GM19239 (cell line): ENCODE measurements at regions not wholly inside any gene's neighbourhood (a gene's known extent, or its start where the extent isn't known, plus 50 kb on each side); places are given as distances from the start of the nearest gene placed in this dataset.
"Not testable (repeated sequence)": the region's sequence is repeated elsewhere in the genome, so short reads cannot be mapped to it uniquely, and the experiment has no call there.

Experiments used
- DNase-seq: peaks from one replicate; pipeline ENCODE4 v3.0.0; 2011; ENCODE audit warnings: low spot score; ENCODE audit not compliant: insufficient read length
- FAIRE-seq: peaks from 2 replicates; lab custom pipeline; 2011; peaks lifted over from hg19 to GRCh38; lab: Jason Lieb, UNC

DNA sequence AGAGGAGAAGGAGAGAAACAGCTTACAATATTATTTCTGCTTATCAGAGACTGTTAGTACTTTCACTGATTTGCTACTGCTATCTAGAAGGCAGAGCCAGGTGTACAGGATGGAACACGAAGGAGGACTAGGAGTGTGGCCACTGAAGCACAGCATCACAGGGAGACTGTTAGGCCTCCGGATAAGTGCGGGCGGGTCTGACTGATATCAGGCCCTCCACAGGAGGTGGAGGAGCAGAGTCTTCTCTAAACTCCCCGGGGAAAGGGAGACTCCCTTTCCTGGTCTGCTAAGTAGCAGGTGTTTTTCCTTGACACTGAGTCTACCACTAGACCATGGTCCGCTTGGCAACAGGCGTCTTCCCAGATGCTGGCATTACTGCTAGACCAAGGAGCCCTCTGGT, 1065.2 kb downstream of the TMEM121 start:
- not testable (repeated sequence) for FAIRE-seq, DNase-seq

DNA sequence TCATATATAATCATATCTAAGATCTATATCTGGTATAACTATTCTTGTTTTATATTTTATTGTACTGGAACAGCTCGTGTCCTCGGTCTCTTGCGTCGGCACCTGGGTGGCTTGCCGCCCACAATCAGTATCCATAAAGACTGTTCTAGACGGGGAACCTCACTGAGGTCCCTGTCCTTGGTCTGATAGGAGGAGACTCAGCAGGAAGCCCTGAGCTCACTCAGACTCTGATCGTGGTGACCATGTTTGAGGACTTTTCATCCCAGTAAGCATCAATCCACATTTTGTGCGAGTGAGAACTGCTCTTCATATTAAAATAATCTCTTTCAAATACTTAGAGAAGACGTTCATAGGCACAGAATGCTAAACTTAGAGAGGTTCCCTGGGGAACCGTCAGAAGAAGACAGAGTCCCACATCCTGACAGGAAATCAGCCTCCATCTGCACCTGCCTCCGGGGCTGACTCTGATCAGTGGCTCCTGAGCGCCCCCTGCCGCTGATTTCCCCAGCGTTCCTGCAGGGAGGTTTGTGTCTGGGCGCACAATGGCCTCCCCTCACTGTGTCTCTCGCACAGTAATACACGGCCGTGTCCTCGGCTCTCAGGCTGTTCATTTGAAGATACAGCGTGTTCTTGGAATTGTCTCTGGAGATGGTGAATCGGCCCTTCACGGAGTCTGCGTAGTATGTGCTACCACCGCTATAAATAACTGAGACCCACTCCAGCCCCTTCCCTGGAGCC, 1065.9 kb downstream of the TMEM121 start:
- peak; percentile 95 for FAIRE-seq
- not testable (repeated sequence) for DNase-seq

DNA sequence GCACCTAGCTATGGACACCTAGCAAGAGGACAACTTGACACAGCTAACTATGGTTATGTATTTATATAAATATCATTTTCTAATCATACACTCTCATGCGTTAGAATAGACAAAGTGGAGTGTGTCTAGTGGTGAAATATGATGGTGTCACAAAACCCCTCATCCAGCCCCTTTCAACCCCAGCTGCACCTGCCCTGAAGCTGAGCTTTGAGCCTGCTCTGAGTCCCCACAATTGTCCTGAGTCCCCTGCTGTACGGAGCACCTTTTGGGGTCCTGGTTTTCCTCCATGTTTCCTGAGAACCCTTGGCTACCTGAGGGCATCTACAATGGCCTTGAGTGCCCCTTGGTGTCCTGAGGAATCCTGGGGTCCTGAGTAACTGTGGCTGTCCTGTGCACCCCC, 1072.8 kb downstream of the TMEM121 start:
- FAIRE-seq, result no peak
- no peak for DNase-seq

DNA sequence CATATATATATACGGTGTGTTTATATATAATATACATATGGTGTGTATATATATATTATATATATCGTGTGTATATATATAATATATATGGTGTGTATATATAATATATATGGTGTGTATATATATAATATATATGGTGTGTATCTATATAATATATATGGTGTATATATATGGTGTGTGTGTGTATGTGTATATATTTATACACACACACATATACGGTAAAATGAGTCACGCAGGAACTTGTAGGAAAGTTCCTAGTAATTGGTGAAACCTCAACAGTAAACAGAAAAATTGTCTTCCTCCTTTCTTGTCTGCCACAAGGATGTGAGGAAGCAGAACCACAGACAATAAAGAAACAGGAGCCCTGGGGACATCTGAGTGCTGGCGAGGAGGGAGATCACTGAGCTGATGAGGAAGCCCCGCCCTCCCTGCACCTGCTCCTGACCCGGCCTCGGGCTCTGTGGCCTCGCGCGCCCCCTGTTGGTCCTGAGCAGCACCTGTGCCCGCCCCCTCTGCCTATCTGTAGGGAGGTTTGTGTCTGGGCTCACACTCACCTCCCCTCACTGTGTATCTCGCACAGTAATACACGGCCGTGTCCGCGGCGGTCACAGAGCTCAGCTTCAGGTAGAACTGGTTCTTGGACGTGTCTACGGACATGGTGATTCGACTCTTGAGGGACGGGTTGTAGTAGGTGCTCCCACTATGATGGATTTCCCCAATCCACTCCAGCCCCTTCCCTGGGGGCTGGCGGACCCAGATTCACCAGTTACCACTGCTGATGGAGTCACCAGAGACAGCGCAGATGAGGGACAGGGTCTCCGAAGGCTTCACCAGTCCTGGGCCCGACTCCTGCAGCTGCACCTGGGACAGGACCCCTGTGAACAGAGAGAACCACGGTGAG, 1079.4 kb downstream of the TMEM121 start:
- FAIRE-seq, result peak; percentile 75
- peak; percentile 59 for DNase-seq

DNA sequence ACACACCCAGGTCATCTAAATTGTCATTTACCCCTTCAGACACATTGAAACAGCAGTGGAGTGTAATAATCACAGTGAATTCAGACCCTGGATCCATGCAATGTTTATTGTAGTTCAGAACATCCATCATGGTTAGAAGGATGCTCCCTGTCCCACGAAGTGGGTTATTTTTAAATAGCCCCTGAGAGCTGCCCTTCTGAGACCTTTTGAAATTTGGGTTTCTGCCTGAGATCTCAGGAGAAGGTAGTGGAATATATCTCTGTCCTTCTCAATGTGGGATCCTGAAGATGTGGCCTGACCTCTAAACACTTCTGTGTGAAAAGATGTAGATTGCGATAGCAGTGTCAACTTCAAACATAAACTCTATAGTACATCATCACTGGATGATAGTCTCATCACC, 1080.6 kb downstream of the TMEM121 start:
- DNase-seq (no peak), FAIRE-seq (no peak)

DNA sequence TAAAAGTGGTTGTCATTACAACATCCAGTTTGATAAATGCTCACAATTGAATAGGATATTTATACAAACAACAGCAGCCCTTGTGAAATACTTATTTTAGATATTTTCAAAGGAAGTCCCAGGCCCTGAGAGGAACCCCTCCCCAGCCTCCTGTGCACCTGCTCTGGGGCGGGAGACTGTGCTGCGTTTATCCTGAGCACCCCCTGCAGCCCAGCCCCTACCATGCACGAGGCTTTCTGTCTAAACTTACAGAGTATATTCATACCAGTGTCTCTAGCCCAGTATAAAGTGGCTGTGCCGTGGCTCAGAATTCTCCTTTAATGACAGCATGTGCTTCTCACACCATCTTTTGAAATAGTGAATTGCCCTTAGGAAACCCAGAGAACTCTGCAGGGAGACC, 1084.3 kb downstream of the TMEM121 start:
- no peak for FAIRE-seq
- no peak for DNase-seq

DNA sequence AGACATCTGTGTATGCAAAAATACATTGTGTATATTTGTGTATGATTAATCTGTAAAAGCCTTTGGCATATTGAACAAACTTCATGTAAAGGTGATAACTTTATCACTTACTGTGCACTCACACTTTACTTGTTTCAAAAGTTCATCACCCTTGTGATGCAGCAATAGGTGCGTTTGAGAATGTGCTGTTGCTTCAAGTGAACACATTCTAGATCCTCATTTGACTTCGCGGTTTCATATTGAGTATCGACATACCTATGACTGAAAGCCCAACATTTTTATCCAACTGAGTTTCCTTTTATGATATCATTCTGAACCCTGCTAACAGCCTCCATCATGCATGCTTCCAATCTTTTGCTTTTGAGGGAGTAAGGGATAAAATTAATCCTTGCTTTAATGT, 1086.9 kb downstream of the TMEM121 start:
- no peak for FAIRE-seq
- no peak for DNase-seq

DNA sequence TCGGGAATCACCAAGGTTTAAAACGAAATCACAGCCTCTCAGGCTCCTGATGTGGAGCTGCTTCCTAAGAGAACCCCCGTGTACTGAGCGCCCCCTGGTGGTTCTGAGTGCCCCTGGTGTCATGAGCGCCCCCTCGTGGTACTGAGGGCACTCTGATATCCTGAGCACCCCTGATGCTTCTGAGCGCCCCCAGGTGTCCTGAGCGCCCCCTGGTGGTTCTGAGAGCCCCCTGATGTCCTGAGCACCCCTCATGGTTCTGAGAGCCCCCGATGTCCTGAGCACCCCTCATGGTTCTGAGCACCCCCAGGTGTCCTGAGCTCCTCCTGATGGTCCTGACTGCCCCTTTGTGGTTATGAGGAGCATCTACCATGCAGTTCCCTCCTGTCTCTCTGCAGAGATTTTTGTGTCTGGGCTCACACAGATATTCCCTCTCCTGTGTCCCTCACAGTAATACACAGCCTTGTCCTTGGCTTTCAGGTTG, 1092.1 kb downstream of the TMEM121 start:
- not testable (repeated sequence) for FAIRE-seq, DNase-seq

DNA sequence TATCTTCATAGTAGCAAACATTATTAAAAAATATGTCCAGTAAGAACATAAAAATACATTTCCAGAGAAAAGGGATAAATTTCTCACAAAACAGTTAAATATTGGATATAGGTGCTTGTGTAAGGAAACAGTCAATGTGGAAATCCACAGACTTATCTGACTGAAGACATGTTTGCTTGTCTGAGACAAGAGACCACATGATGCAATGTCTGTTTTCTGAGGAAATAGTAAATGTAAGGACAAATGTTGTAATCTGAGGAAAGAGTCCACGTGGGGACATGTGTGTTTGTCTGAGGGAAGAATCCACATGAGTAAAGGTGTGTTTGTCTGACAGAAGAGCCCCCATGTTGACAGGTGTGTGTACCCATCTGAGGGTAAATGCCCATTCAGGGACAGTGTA, 1093.2 kb downstream of the TMEM121 start:
- no peak for FAIRE-seq
- no peak for DNase-seq

DNA sequence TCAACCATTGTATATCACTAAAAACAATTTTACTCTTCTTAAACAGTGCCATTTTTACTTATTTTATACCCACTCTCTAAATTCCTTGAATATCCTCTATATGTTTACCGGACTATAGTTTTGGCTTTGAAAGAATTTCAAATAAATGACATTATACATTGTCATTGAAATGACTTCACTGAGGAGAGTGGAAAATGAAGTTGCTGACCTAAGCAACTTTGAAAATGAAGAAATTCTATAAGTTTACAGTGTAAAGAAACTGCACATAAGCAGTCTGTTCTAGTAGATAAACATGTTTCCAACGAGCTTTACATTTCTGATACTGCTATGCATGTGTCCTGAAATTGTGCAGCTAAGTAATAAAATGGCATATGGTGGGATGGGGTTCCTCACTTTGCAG, 1094.0 kb downstream of the TMEM121 start:
- FAIRE-seq, result no peak

DNA sequence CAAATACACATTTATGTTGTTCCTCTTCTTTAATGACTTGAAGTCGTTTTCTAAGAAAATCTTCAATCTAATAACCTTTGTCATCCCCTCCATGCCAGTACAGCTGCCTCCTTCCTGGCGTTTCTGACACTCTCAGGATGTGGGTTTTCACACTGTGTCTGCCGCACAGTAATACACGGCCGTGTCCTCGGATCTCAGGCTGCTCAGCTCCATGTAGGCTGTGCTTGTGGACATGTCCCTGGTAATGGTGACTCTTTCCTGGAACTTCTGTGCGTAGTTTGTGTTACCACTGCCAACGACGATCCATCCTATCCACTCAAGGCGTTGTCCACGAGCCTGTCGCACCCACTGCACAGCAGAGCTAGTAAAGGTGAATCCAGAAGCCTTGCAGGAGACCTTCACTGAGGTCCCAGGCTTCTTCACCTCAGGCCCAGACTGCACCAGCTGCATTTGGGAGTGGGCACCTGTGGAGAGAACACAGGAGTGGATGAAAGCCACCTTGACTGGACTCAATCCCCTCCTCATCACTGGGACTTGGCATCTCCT, 1095.9 kb downstream of the TMEM121 start:
- DNase-seq (no peak), FAIRE-seq (no peak)

More for the DNA sequence above, 1094.0 kb downstream of the TMEM121 start:
- no peak for DNase-seq

DNA sequence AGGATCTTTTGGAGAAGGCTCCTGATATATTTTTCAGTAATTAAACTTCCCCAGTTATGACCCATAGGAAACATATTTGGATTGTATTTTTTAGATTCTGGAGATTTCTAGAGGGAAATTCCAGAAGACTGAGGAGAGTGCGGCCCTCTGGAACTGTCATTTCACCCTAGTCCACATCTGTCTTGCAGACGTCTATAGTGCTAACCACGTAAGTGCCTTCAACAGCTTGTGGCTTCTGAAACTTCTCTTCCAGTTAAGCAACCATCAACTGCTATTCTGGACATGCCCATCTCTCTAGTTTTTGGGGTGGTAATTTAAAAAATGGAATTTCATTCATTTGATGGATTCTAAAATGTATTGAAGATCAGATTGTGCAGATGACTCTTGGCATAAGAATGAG, 1098.8 kb downstream of the TMEM121 start:
- DNase-seq, result no peak
- FAIRE-seq, result no peak

DNA sequence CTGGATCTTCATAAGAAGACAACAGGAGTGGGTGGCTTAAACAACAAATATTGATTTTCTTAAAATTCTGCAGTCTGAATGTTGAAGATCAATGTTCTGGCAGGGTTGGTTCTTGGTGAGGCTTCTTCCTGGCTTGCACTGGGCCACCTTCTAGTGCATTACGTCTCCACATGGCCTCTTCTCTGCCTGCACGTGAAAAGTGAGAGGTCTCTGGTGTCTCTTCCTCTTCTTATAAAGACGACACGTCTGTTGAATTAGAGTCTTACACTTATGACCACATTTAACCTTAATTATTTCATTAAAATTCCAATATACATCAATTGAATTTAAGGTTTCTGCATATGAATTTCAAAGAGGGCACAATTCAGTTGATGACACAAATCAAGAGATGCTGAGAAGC, 1100.1 kb downstream of the TMEM121 start:
- FAIRE-seq, DNase-seq: not testable (repeated sequence)

DNA sequence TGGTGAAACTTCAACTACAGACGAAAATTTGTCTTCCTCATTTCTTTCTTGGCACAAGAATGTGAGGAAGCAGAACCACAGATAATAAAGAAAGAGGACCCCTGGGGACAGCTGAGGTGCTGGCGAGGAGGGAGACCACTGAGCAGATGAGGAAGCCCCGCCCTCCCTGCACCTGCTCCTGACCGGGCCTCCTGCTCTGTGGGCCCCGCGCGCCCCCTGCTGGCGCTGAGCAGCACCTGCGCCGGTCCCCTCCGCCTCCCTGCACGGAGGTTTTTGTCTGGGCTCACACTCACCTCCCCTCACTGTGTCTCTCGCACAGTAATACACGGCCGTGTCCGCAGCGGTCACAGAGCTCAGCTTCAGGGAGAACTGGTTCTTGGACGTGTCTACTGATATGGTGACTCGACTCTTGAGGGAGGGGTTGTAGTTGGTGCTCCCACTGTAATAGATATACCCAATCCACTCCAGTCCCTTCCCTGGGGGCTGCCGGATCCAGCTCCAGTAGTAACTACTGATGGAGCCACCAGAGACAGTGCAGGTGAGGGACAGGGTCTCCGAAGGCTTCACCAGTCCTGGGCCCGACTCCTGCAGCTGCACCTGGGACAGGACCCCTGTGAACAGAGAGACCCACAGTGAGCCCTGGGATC, 1100.7 kb downstream of the TMEM121 start:
- DNase-seq, result peak; percentile 44
- FAIRE-seq, result peak; percentile 21

DNA sequence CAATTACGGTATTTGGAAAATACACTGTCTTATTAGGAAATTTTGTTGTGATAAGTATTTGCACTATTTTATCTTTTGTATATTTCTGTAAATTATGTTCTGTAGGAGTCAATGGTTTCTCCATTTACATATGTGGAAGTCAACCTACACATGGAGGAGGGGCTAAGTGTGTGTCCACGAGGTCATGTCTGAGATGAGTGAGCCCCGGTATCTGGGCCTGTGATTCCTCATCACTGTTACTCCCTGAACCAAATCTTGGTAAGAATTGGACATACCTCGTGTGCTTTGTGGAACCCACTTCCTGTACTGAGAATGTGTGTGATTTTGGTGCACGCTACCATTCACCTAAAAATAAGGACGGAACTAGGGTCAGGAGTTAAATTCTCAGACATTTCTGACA, 1105.5 kb downstream of the TMEM121 start:
- DNase-seq (no peak), FAIRE-seq (no peak)

DNA sequence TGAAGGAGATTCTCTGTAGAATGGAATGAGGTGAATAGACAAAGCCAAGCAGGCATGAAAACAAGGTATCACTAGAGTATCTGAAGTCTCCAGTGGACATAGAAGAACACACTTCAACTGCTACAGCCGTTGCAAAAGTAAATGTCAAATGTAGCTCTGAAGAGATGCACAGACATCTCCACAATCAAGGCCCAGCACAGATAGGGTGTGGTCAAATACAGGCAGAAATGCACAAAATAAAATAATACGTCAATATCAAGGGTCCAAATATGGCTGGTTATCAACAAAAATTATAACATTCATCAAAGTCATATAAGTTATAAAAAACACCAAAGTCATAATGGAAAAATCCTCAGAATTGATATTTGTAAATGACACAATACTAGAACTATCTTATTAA, 1107.3 kb downstream of the TMEM121 start:
- FAIRE-seq (no peak), DNase-seq (no peak)

DNA sequence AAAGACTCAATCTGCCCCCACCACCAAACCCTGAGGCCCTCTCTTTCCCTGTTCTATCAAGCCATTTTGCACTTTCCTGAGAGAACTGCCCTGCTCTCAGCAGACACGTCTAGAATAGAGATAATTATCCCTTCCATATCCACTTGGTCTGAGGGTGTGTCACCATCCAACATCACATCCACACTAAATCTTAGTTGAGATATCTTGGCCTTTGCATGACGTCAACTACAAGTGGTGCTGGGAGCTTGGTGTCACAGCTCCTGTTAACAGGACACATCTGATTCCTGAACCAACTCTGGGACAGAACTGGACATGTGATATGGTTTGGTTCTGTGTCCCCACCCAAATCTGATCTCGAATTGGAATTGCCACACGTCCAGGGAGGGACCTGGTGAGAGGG, 1109.2 kb downstream of the TMEM121 start:
- FAIRE-seq, result no peak
- DNase-seq, result no peak

DNA sequence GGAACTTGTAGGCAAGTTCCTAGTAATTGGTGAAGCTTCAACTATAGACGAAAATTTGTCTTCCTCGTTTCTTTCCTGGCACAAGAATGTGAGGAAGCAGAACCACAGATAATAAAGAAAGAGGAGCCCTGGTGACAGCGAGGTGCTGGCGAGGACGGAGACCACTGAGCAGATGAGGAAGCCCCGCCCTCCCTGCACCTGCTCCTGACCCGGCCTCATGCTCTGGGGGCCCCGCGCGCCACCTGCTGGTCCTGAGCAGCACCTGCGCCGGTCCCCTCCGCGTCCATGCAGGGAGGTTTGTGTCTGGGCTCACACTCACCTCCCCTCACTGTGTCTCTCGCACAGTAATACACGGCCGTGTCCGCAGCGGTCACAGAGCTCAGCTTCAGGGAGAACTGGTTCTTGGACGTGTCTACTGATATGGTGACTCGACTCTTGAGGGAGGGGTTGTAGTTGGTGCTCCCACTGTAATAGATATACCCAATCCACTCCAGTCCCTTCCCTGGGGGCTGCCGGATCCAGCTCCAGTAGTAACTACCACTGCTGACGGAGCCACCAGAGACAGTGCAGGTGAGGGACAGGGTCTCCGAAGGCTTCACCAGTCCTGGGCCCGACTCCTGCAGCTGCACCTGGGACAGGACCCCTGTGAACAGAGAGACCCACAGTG, 1112.5 kb downstream of the TMEM121 start:
- DNase-seq, FAIRE-seq: not testable (repeated sequence)

DNA sequence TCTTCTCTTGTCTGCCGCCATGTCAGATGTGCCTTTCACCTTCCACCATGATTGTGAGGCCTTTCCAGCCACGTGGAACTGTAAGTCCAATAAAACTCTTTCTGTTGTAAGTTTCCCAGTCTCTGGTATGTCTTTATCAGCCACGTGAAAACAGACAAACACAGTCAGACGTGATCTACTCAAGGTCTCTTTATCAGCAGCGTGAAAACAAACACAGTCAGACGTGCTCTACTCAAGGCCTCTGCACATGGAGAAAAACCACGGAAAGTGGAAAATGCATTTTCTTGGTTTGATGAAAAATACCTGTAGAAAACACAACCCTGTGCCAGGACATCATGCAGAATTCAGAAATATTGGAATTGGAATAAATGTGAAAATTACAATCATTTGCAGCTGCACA, 1115.7 kb downstream of the TMEM121 start:
- no peak for DNase-seq
- no peak for FAIRE-seq

DNA sequence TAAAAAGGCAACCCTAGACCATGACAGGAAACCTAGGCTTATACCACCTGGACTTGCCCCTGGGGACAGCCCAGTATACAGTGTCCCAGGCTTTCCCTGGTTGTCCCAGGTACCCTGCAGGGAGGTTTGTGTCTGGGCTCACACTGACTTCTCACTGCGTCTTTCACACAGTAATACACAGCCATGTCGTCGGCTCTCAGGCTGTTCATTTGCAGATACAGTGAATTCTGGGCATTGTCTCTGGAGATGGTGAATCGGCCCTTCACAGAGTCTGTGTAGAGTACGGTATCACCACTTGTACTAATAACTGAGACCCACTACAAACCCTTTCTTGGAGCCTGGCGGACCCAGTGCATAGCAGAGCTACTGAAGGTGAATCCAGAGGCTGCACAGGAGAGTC, 1116.6 kb downstream of the TMEM121 start:
- not testable (repeated sequence) for DNase-seq, FAIRE-seq
